K562 (cell line): ENCODE measurements at regions not wholly inside any gene's neighbourhood (a gene's known extent, or its start where the extent isn't known, plus 50 kb on each side); places are given as distances from the start of the nearest gene placed in this dataset.

Experiments
- ATAC-seq: fragments of 200-7000 bp; cut with Tn5 transposase; 3 replicates; pipeline ENCODE4 v1.9.1; 2020; ENCODE audit warnings: moderate library complexity
- BruUV-seq: library from RNA; stranded (reverse); fragments of 400-500 nt; replicated peaks from 2 replicates; lab custom pipeline; 2021; lab: Mats Ljungman, UMichigan
- CTCF ChIA-PET: fragments of 300-600 bp; formaldehyde crosslinking; extraction: SDS; loops from one replicate; lab custom pipeline; 2021; ENCODE audit warnings: low intra/inter-chr PET ratio; lab: Yijun Ruan, JAX
- POLR2A ChIA-PET: fragments of 300-600, 350-650 bp; sonication (Branson Sonifier 250); formaldehyde crosslinking; extraction: SDS; loops from one replicate; lab custom pipeline; 2021; ENCODE audit warnings: antibody characterized with exemption, inconsistent platforms; lab: Yijun Ruan, JAX
- DNase-seq, 4 experiments: peaks; one replicate each; pipeline versions ENCODE4 v3.0.0 to v3.0.0-alpha.2; 2011 to 2018; ENCODE audit warnings: low spot score in 3 of 4, mixed read lengths in 3 of 4; ENCODE audit errors: extremely low read depth in 1 of 4
- FAIRE-seq: peaks from 2 replicates; lab custom pipeline; 2011; peaks lifted over from hg19 to GRCh38; lab: Jason Lieb, UNC
- H2AFZ ChIP-seq: 2 replicates; pipeline ENCODE4 v1.6.0; 2011; ENCODE audit warnings: low read depth, low read length, control low read depth, inconsistent platforms
- H3K27ac ChIP-seq: fragments of 200-600 bp; 3 replicates; pipeline ENCODE4 v1.8.0; 2011; ENCODE audit warnings: low read depth, mild to moderate bottlenecking, control low read depth, inconsistent platforms, low read length, moderate library complexity, mixed read lengths; ENCODE audit errors: extremely low read depth
- H3K27me3 ChIP-seq, 2 experiments: fragments of 300-600 bp in 1 of 2; 2 replicates in 1 of 2; 3 replicates in 1 of 2; pipeline versions ENCODE4 v1.6.0 to v1.8.0; 2011; ENCODE audit warnings: inconsistent platforms in 2 of 2, low read length in 2 of 2, mild to moderate bottlenecking in 1 of 2, mixed read lengths in 1 of 2, moderate library complexity in 1 of 2; ENCODE audit not compliant: control insufficient read depth in 2 of 2, insufficient read depth in 2 of 2
- H3K36me3 ChIP-seq: fragments of 300-600 bp; 3 replicates; pipeline ENCODE4 v1.8.0; 2011; ENCODE audit warnings: mild to moderate bottlenecking, low read length, inconsistent platforms; ENCODE audit not compliant: control insufficient read depth, insufficient read depth
- H3K4me1 ChIP-seq, 2 experiments: fragments of 200-600 bp in 1 of 2; replicated peaks in 1 of 2; 2 replicates in 1 of 2; 3 replicates in 1 of 2; pipeline versions ENCODE4 v1.5.1 to v1.8.0; 2011; ENCODE audit warnings: inconsistent platforms in 2 of 2, low read length in 2 of 2, mild to moderate bottlenecking in 1 of 2, mixed read lengths in 1 of 2, moderate library complexity in 1 of 2; ENCODE audit not compliant: control insufficient read depth in 2 of 2, insufficient read depth in 2 of 2
- H3K4me2 ChIP-seq: 2 replicates; pipeline ENCODE4 v1.6.1; 2011; ENCODE audit warnings: low read length, control low read depth, inconsistent platforms, mixed read lengths; ENCODE audit not compliant: insufficient read depth
- H3K4me3 ChIP-seq: fragments of 200-600 bp; sonication (generic), shearing (Covaris generic); 2 replicates; pipeline ENCODE4 v1.5.1; 2016; ENCODE audit warnings: control low read depth, inconsistent platforms
- H3K79me2 ChIP-seq: fragments of 200-600 bp; 3 replicates; pipeline ENCODE4 v1.8.0; 2011; ENCODE audit warnings: low read length, inconsistent platforms; ENCODE audit not compliant: control insufficient read depth, insufficient read depth
- H3K9ac ChIP-seq, 2 experiments: 2 replicates each; pipeline versions ENCODE4 v1.6.0 to v1.6.1; 2011; ENCODE audit warnings: low read depth in 2 of 2, low read length in 2 of 2, control low read depth in 1 of 2, inconsistent platforms in 1 of 2, mild to moderate bottlenecking in 1 of 2, mixed read lengths in 1 of 2; ENCODE audit not compliant: insufficient read depth in 1 of 2
- H3K9me1 ChIP-seq: one replicate; pipeline ENCODE4 v1.6.0; 2011; ENCODE audit warnings: inconsistent platforms, mild to moderate bottlenecking, low read length, moderate library complexity; ENCODE audit not compliant: control insufficient read depth, insufficient read depth
- H3K9me3 ChIP-seq: replicated peaks from 2 replicates; pipeline ENCODE4 v1.5.1; 2011; ENCODE audit warnings: low read depth, low read length, inconsistent platforms; ENCODE audit not compliant: control insufficient read depth, insufficient read depth
- H4K20me1 ChIP-seq: replicated peaks from 2 replicates; pipeline ENCODE4 v1.6.1; 2011; ENCODE audit warnings: low read length, inconsistent platforms, mixed read lengths; ENCODE audit not compliant: control insufficient read depth, insufficient read depth
- CHAMP1 ChIP-seq: fragments of 450-650 bp; IDR thresholded peaks from 2 replicates; pipeline ENCODE4 v1.6.1; 2016; ENCODE audit warnings: mild to moderate bottlenecking
- GABPB1 ChIP-seq: sonication (generic); formaldehyde crosslinking; IDR thresholded peaks from 2 replicates; pipeline ENCODE4 v1.8.0; 2022; ENCODE audit warnings: mild to moderate bottlenecking, missing genetic modification reagents
- TAF15 ChIP-seq: fragments of 200-400 bp; formaldehyde crosslinking; IDR thresholded peaks from 2 replicates; pipeline ENCODE4 v1.6.1; 2017; ENCODE audit warnings: mild to moderate bottlenecking, low read depth, low read length, moderate library complexity
- TGIF2 ChIP-seq: sonication (generic); formaldehyde crosslinking; IDR thresholded peaks from 2 replicates; pipeline ENCODE4 v1.8.1; 2022; ENCODE audit warnings: mild to moderate bottlenecking, missing genetic modification reagents, moderate library complexity
- TSHZ1 ChIP-seq: fragments of 250-450 bp; sonication (Bioruptor Pico); IDR thresholded peaks from 2 replicates; pipeline ENCODE4 v1.4.0; 2020; ENCODE audit warnings: mild to moderate bottlenecking, moderate library complexity
- ZBTB8A ChIP-seq: fragments of 450-650 bp; IDR thresholded peaks from 2 replicates; pipeline ENCODE4 v1.6.1; 2018; ENCODE audit warnings: mild to moderate bottlenecking, moderate library complexity; ENCODE audit not compliant: partially characterized antibody
- ZNF174 ChIP-seq: fragments of 250-450 bp; sonication (Bioruptor Pico); IDR thresholded peaks from 2 replicates; pipeline ENCODE4 v1.4.0; 2020; ENCODE audit warnings: mild to moderate bottlenecking
- ZNF217 ChIP-seq: sonication (generic); formaldehyde crosslinking; IDR thresholded peaks from 2 replicates; pipeline ENCODE4 v1.8.0; 2022; ENCODE audit warnings: mild to moderate bottlenecking, missing genetic modification reagents
- ZNF224 ChIP-seq: sonication (generic); formaldehyde crosslinking; IDR thresholded peaks from 2 replicates; pipeline ENCODE4 v1.8.0; 2022; ENCODE audit warnings: mild to moderate bottlenecking, missing genetic modification reagents
- WGBS: fragments of 100-300 bp; shearing (Covaris generic); methylation state at CpG from one replicate; pipeline ENCODE4 v1.1.6; 2016; ENCODE audit warnings: low coverage, mixed read lengths; ENCODE audit not compliant: insufficient coverage; ENCODE audit errors: missing lambda C conversion rate; 5-methylcytosine and 5-hydroxymethylcytosine counted together
- in situ Hi-C: fragments of 300-500 bp; cut with MboI; formaldehyde crosslinking; loops from 4 replicates; pipeline ENCODE4 v1.15.0; 2018; ENCODE audit warnings: inconsistent platforms, mixed read lengths
- intact Hi-C: fragments of 100-400 bp; cut with micrococcal nuclease; formaldehyde crosslinking; loops from 2 replicates; pipeline ENCODE4 v1.14.2; 2022
- TF ChIP-seq, protein P1 (sequence below): fragments of 250-450 bp; sonication (Bioruptor Pico); IDR thresholded peaks from 2 replicates; pipeline ENCODE4 v1.5.0; 2021
- TF ChIP-seq, protein P2 (sequence below): fragments of 450-650 bp; IDR thresholded peaks from 2 replicates; pipeline ENCODE4 v1.7.1; 2018; ENCODE audit warnings: mild to moderate bottlenecking, low read depth; ENCODE audit not compliant: partially characterized antibody

DNA sequence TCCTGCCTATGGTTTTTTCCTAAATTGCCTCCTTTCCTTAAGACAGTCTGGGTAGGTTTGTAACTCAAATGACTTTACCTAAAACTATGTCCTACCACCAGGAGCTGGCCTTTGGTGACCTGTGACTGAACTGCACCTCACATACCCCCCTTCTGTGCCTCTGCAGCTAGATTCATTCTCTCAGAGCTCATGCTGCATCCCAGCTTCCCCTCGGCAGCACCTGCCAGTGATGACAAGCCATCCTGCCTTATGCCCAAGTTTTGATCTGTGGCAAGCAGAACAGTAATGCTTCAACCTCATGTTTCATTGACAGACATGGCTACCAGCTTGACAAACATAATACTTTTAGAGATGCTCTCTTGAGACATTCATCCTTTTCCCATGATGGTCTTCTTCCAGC is 141.9 kb downstream of the TSEN15 start (continued):
- TF ChIP-seq TSHZ1 (CRISPR knock-in tag) (no peak), TAF15 (no peak)

GRCh38 chr1:184194236-184194635 is 142.7 kb downstream of the TSEN15 start:
- 0% methylated on average over 2 of the region's 2 CpGs for WGBS
- no peak for ATAC-seq
- intact Hi-C loops = no loop called here
- no peaks in the 10 kb centered on the region for H3K9me1 ChIP-seq
- DNase-seq = no peak
- no peaks in the 10 kb centered on the region for H3K4me1 ChIP-seq
- in situ Hi-C loops = no loop called here
- FAIRE-seq = no peak
- H3K27ac ChIP-seq = no peak overlapping the region
- ChIA-PET CTCF (no interaction called here), POLR2A (no interaction called here)
- no TSS peak for BruUV-seq
- no peaks in the 10 kb centered on the region for H3K36me3 ChIP-seq
- no peak overlapping the region for H3K4me2 ChIP-seq
- no peaks in the 10 kb centered on the region for H3K79me2 ChIP-seq
- no peaks in the 10 kb centered on the region for H3K9me3 ChIP-seq
- no peak overlapping the region for H3K9ac ChIP-seq
- H4K20me1 ChIP-seq = no peaks in the 10 kb centered on the region
- peaks cover 6 to 11% of the 10 kb centered on the region in 2 experiments; a peak in 4 of 5 replicates for H3K27me3 ChIP-seq
- no peak overlapping the region for H2AFZ ChIP-seq
- H3K4me3 ChIP-seq = no peak overlapping the region
- TF ChIP-seq ZNF224 (CRISPR knock-in tag) (no peak), ZNF174 (CRISPR knock-in tag) (no peak), GABPB1 (no peak), ZBTB8A (no peak), ZNF217 (CRISPR knock-in tag) (no peak), CHAMP1 (no peak), TGIF2 (CRISPR knock-in tag) (no peak)
- TF ChIP-seq, protein P1, sequence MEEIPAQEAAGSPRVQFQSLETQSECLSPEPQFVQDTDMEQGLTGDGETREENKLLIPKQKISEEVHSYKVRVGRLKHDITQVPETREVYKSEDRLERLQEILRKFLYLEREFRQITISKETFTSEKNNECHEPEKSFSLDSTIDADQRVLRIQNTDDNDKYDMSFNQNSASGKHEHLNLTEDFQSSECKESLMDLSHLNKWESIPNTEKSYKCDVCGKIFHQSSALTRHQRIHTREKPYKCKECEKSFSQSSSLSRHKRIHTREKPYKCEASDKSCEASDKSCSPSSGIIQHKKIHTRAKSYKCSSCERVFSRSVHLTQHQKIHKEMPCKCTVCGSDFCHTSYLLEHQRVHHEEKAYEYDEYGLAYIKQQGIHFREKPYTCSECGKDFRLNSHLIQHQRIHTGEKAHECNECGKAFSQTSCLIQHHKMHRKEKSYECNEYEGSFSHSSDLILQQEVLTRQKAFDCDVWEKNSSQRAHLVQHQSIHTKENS = no peak
- TF ChIP-seq, protein P2, sequence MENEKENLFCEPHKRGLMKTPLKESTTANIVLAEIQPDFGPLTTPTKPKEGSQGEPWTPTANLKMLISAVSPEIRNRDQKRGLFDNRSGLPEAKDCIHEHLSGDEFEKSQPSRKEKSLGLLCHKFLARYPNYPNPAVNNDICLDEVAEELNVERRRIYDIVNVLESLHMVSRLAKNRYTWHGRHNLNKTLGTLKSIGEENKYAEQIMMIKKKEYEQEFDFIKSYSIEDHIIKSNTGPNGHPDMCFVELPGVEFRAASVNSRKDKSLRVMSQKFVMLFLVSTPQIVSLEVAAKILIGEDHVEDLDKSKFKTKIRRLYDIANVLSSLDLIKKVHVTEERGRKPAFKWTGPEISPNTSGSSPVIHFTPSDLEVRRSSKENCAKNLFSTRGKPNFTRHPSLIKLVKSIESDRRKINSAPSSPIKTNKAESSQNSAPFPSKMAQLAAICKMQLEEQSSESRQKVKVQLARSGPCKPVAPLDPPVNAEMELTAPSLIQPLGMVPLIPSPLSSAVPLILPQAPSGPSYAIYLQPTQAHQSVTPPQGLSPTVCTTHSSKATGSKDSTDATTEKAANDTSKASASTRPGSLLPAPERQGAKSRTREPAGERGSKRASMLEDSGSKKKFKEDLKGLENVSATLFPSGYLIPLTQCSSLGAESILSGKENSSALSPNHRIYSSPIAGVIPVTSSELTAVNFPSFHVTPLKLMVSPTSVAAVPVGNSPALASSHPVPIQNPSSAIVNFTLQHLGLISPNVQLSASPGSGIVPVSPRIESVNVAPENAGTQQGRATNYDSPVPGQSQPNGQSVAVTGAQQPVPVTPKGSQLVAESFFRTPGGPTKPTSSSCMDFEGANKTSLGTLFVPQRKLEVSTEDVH = no peak
